ENCODE measurements at regions not wholly inside any gene's neighbourhood (a gene's known extent, or its start where the extent isn't known, plus 50 kb on each side); places are given as distances from the start of the nearest gene placed in this dataset.

DNA sequence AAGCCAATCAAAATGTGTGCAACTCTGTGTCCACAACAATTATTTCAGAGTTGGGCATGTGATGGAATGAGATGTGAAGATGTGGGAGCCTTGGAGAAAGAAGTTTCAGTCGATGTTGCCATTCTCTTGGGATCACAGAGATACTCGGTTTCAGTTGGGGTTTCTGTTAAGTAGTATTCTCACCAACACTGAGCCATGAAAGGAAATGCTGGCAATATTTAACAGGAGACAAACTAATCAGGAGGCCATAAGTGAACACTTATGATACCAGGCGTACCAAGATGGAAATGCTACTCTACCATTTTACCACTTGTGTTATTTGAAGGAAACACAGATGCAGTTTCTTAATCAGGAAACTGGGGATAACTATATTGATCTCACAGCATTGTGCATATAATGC is 53.3 kb upstream of the NUDT7 start:
- TF ChIP-seq, protein P1, sequence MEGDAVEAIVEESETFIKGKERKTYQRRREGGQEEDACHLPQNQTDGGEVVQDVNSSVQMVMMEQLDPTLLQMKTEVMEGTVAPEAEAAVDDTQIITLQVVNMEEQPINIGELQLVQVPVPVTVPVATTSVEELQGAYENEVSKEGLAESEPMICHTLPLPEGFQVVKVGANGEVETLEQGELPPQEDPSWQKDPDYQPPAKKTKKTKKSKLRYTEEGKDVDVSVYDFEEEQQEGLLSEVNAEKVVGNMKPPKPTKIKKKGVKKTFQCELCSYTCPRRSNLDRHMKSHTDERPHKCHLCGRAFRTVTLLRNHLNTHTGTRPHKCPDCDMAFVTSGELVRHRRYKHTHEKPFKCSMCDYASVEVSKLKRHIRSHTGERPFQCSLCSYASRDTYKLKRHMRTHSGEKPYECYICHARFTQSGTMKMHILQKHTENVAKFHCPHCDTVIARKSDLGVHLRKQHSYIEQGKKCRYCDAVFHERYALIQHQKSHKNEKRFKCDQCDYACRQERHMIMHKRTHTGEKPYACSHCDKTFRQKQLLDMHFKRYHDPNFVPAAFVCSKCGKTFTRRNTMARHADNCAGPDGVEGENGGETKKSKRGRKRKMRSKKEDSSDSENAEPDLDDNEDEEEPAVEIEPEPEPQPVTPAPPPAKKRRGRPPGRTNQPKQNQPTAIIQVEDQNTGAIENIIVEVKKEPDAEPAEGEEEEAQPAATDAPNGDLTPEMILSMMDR (IDR thresholded peaks at IDR 0.05) = no peak
- no peak for TF ChIP-seq EZH2phosphoT487 (IDR thresholded peaks at IDR 0.05)

Measured in neural progenitor cell (in vitro differentiated cells).